ENCODE measurements at regions not wholly inside any gene's neighbourhood (a gene's known extent, or its start where the extent isn't known, plus 50 kb on each side); places are given as distances from the start of the nearest gene placed in this dataset.

- no peak for TF ChIP-seq MTA1 (IDR thresholded peaks at IDR 0.05; ENCODE audit: borderline replicate concordance)
- no peak for TF ChIP-seq GATA2 (CRISPR knock-in tag; IDR thresholded peaks at IDR 0.05)
Measured at GRCh38 chr2:220000080-220000479, 372.6 kb downstream of the SLC4A3 start.

Data from K562 (cell line).